ENCODE measurements at regions not wholly inside any gene's neighbourhood (a gene's known extent, or its start where the extent isn't known, plus 50 kb on each side); places are given as distances from the start of the nearest gene placed in this dataset.
"Not testable (repeated sequence)": the region's sequence is repeated elsewhere in the genome, so short reads cannot be mapped to it uniquely, and the experiment has no call there.

DNA sequence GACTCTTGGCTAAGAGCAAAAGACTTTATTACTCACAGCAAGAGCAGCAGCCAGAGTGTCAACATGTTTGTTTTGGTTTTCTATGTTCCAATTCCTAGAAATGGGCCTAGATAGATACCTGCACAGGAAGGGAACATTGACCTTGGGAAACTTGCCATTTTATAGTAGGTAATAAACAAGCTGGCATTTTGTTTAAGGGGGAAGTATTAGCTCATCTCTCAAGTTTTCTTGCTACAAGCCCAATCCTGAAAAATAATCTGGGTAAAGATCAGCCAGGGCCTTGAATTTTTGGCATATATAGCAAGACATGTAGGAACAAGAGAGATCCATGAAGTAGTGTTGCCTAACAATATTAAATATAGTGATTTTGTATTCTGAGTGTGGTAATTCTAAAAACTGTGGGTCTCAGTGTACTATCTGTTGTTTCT lies 51.4 kb upstream of the RGL1 start:
- DNase-seq (ENCODE audit: low read depth): no peak

DNA sequence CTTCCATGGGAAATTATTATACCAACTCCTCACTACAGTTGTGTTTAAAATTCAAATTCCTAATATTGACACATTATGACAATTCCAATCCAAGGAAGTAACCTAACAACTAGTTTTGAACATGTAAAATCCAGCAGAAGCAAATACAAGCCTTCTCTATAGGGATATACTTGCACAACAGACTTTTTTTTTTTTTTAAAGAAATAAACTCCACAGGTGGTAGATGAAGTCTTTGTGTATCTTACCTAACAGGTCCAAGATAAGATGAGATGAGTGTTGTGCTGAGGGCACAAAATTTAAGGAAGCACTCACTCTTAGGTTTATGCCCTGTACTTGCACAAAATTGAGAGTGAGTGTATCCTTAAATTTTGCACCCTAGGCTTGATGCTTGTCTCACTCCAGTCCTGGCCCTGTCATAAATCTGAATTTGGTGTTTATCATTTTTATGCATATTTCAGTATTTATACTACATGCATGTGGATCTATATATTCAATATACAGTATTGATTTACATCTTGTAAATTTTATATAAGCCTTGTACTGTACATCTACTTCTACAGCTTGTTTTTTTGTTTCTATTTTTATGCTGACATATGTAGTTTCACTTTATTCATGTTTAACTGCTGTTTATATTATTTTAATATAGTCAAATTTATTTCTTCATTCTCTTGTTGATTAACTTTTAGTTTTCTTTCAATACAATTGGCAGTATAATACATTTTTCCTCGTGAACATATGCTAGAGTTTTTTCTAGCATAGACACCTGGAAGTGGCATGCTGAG lies 60.6 kb upstream of the RGL1 start:
- DNase-seq (ENCODE audit: low read depth): no peak

DNA sequence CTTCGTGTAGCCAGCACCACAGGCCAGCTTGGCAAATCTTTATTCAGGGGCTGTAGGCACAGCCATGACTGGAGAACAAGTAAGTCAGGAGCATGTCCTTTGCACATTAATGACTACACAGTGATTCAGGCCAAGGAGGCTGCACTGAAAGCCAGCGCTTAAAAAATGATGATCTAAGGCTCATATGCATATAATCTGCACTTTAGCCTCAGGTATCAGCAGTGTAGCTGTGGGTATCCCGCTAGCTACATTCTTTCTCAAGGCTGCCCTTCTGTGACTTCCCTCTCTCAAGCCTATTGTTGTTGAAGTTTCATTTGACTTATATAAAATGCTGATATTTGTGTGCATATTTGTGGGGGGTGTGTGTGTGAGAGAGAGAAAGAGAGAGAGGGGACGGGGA lies 62.6 kb upstream of the RGL1 start:
- DNase-seq (ENCODE audit: low read depth): no peak

DNA sequence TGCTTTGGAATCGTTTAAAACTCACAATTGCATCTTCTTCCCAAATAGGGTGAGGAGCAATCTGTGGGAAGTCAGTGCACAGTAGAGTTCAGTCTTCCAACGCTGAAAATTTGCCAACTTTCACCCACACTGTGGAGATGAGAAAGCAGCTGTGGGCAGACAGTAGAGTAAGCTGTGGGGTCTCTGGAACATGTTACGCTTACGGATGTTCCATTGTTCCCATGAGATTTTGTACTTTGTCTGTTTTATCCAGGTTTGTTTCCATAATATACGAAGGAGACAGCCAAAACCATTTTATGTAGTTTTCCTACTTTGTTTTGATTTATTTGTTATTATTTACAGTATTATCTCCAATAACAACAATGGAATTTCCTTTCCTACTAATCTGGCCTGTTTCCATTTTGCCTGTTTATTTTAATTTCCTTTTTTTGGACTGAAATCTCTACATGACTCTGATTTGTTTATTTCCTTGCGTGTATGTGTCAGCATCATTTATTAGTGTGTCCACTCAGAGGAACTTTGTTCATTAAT lies 65.1 kb upstream of the RGL1 start:
- peak; percentile 27 for DNase-seq (ENCODE audit: low read depth)

DNA sequence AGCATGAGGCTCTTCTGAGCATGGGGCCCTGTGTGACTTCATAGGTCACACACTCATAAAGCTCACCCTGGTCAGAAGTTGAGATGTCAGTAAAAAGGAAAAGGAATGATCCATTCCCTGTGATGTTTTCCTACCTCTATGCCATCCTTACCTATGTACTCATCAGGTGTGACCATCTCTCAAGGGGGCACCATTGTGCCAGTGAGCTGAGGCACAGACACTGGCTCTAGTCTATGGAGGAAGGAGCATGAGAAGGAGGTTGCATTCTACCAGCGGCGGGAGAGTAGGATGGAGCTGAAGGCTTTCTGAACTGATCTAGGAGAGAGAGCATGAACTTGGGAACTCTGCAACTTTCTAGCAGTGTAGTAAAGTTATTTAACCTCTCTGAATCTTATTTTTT lies 65.8 kb upstream of the RGL1 start:
- DNase-seq (ENCODE audit: low read depth): no peak

DNA sequence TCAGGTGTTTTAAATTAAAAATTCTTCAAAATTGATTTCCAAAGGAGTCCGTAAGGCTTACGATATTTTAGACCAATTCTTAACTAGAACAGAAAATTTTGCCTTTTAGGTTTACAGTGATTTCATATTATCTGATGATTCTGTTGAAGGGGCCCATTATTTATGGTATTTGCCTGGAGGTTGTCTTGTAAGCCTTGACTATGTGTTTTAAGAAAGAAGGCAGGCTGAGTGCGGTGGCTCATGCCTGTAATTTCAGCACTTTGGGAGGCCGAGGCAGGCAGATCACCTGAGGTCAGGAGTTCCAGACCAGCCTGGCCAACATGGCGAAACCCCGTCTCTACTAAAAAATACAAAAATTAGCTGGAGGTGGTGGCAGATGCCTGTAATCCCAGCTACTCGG lies 67.0 kb upstream of the RGL1 start:
- DNase-seq (ENCODE audit: low read depth): not testable (repeated sequence)

DNA sequence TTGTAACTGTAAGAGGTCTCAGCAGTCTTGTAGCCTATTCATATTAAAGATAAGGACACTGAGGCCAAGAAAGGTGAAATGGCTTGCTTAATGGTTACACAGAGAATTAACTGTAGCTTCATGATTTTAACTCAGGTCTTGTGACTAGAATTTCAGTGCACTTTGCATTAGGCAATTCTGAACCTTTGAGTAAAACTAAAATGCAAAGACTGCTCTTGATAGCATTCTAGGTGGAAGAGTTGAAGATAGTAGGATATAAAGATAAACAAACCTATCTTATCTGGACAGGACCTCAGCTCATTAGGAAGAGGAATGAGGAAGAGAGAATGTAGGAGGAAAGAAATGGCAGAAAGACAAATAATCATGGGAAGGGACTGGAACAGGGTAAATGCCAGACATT lies 68.6 kb upstream of the RGL1 start:
- no peak for DNase-seq (ENCODE audit: low read depth)

DNA sequence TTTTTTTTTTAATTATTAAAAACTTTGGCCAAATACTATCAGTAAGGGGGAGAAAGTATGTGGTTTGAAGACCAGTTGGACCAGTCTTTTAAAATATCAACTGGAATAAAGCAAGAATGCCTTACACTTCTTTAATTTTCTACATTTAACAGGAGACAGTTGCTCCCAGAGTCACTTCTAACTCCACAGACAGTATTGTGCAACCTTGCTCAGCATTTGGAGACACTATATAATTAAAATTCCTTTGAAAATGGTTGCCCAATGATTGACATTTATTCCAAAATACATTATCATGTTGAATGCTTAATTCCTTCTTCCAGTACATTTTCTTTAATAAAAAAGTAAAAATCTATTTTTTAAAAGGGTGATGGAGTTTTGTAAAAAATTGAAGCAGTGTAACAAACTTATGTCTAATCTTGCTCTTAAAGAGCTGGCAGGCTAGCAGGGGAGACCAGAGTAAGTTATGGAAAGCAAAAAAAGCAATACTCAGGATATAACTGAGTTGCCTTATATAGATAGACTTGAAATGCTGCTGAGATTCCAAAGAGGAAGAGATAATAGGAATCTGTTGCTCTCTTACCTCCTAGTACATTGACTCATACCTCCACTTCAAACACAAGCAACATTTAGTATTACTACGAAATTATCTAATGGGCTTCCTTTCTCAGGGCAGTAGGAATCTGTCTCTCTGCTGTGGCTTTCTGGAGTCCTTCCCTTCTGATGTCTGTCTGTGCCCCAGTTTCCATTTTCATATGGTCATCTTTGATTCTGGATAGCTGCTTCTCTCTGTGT lies 69.7 kb upstream of the RGL1 start:
- DNase-seq (ENCODE audit: low read depth): no peak

DNA sequence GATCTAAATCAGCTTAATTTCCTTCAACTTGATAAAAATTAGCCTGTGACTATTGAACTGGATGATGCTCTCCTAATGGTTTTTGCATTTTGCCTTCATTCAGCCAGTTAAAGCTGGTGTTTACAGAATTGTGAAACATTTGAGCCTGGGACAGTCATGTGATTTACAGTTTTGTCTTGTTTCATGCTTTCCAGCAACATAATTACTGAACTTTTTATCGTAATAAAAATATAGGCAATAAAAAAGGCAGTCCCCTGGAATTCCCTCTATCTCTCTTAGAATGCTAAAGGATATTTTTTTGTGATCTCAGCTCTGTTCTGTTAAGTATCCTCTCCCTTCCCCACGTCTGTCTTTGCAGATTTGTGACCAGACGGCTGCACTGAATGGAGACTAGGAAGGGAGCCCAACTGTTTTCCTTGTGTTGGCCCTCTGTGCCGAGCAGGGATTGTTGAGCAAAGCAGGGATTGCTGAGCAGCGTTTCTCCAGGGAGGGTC lies 70.3 kb upstream of the RGL1 start:
- peak; percentile 26 for DNase-seq (ENCODE audit: low read depth)

DNA sequence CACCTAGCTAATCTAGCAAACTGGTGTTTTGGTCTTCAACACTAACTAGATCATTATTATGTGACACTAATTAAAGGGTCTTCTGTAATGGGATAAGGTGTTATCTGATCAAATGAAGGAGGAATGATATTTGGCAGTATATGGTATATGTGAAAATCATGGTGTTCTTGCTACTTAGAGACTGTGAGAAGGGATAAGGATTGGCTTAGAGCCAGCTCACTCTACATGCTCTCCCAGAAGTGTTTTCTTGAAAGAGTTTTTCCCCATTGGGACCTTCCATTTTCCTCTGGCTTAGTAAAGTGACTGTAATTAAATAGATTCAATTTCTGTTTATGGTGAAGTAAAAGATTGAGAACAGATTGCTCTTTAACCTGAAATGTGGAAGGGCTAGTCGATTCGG lies 71.2 kb upstream of the RGL1 start:
- DNase-seq (ENCODE audit: low read depth): no peak

DNA sequence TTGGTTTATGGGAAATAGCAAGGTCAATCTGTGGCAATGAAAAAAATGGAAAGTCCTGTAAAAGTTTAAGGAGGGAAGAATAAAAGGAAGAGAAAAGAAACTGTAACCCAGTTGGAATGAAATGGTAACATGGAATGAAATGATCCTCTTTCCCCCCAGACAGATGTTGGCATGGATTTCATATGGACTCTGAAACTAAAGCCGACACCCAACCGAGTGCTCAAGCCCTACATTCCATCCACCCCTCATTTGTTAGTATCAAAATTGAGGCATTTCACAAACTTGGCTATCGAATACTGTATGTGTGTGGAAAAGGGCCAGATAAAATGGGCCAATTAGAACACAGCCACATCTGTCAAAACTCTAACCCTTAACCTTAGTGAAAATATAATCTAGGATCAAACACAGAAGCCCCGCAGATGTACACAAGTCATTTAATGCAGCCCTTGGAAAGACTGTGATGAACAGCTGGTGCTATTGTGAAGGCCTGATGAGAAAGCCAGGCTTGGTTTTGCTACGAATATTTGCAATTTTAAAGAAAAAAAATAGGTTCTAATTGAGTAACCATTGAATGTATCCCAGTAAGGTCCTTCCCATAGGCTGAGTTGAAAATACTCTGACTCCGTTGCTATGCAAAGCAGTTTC lies 72.6 kb upstream of the RGL1 start:
- no peak for DNase-seq (ENCODE audit: low read depth)

DNA sequence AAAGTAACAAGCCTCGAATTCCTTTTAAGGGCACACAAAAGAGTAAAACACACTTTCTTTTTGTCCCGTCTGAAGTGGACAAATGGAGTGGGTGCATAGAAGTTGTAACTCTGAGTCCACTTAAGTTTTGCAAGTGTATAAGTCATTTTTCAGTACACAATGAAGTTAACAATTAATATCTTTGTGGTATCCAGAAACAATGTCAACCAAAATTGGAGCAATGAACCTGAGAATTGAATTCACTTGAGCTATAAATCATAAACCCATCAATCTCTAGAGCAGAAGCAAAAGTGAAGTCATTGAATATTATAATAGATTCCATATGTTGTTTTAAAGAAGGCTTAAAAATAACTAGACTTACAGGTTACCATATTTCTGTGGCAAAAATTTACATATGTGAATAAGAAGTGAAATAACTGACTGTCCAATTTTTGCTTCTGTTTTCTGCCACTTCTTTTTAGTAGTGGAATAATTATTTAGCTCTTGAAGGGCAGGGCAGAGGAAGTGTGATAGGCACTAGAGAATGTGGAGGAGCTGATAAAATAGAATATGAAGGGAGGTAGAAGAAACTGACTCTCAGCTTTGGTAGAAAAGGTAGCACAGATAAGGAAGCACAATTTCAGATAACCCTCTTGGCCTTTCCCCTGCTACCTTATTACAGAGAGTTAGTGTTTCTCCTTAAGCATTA lies 73.9 kb upstream of the RGL1 start:
- no peak for DNase-seq (ENCODE audit: low read depth)

DNA sequence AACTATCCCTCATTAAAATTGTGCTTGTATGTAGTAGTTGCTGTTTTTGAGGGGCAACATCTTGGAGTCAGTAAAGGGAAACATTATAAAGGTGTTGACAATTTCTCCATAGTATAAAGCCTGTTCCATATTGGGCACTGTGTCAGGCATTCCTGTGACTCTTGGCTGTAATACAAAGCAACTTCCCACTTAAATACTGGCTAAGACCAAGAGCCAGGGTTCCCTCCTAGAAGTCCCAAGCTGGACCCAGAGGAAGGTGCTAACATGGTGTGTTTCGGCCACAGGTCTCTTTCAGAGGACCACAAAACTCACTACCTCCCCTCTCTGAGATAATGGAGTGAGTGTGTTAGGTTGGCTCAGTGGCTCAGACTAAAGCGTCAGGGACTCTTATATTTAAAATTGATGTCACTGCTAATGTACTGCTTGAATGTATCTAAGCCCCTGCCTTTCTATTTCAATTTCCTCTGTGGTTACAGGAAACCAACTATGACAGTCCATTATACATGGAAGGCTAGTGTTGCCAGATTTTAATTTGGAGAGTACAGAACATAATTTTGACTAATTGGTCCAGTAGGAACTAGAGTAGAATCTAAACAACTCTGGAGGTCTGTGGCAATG lies 74.7 kb upstream of the RGL1 start:
- DNase-seq (ENCODE audit: low read depth): no peak

DNA sequence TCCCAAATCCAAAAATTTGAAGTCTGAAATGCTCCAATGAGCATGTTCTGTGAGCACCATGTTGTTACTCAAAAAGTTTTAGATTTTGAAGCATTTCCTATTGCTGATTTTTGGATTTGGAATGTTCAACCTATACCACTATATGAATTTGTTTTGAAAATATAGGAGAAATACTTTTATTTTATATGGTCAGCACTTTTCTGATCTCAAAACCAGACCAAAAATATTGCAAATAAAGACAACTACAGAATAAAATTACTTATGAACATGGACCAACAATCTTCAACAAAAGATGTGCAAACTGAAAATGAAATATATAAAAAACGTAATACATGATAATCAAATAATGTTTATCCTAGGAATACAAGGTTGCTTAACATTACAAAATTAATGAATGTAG lies 73.7 kb upstream of the APOBEC4 start:
- no peak for DNase-seq (ENCODE audit: low read depth)

DNA sequence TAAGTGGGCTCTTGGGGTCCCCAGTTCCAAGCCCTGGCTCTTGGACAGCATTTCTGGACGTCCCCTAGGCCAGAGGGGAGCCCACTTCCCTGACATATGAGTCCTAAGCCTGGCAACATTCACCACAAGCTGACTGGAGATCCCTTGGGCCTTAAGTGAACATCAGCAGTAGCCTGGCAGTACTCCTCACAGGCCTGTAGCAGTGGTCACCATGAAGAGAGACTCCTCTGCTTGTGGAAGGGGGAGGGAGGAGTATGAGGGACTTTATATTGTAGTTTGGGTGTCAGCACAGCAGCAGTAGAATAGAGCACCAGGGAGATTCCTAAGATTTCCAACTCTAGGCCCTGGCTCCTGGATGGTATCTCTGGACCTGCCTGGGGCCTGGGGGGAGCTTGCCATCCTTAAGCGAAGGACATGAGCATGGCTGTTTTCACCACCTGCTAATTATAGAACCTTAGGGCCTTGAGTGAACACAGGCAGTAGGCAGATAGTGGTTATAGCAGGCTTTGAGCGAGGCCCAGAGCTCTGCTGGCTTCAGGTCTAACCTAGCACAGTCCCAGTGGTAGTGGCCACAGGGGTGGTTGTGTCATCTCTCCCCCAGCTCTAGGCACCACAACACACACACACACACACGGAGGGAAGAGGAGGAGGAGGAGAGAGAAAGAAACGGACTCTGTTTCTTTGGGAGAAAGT lies 71.4 kb upstream of the APOBEC4 start:
- no peak for DNase-seq (ENCODE audit: low read depth)

DNA sequence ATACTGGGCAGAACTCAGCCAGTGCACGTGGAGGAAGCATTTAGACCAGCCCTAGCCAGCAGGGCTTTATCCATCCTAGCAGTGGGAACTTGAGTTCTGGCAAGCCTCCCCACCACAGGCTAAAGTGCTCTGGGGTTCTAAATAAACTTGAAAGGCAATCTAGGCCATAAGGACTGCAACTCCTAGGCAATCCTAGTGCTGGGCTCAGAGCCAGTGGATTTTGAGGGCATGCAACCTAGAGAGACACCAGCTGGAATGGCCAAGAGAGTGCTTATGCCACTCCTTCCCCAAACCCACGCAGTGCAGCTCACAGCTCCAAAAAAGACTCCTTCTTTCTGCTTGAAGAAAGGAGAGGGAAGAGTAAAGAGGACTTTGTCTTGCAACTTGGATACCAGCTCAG lies 70.5 kb upstream of the APOBEC4 start:
- peak; percentile 44 for DNase-seq (ENCODE audit: low read depth)

DNA sequence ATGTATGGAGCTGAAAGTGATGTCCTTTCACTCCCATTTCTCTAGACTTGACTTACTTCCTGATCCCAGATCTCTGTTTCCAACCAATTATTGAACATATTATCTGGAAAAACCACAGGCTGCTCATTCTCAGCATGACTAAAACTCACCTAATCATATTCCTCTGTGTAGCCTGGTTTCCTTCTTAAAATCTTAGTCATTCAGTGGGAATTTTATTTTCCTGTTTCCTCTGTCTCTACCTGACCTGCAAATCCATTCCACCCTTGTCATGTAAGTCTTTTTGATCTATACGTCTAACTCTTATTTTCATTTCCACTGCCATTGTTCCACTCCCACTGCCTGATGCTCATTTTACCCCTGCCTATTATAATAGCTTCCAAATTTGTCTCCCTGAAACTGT lies 67.9 kb upstream of the APOBEC4 start:
- no peak for DNase-seq (ENCODE audit: low read depth)

DNA sequence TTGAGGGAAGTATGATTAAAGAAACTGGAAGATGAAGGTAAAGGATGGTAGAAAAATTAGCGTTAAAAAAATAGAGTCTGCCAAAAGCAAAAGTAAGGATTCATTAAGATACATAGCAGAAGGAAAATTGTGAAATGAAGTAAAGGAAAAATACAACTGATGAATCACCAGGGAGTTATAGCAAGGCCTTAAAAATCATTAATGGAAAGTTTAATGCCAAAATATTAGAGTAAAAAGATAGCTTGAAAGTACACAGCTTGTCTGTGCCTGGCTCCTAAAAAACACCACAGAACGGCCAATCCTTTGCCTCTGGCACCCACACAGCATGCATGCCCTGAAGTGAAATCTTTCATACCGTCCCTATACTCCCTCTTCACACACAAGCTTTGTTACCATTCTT lies 66.9 kb upstream of the APOBEC4 start:
- no peak for DNase-seq (ENCODE audit: low read depth)

DNA sequence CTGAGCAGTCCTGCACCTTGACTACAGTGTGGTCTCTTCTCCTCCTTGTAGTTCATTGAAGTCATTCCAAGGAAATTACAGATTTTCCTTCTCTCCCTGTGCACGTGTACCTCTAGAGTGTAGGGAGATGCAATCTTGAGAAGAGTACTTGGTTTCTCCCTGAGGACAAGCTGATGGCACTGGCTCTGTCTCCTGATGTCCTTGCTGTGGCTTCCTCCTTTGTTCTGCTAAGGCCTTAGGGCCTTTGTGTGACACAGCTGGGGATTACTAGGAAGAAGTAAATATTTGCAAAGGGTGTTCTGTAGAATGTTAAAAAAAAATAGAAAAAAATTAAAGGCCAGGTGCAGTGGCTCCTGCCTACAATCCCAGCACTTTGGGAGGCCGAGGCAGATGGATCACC lies 66.2 kb upstream of the APOBEC4 start:
- DNase-seq (ENCODE audit: low read depth): no peak

DNA sequence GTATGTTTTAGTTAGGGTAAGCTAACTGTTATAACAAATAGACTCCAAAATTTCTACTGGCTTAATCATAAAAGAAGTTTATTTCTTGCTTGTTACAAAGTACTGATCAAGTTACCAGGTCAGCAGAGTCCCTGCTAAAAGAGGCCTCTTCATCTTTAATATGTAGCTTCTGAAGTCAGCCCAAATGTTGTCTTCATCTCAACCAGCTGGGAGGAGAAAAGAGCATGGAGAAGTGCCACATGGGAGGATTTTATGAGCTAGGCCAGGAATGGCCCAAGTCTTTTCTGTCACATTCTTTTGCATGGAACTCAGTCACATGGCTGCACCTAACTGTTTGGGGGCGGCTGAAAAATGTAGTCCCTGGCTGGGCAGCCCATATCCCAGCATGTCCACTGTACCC lies 63.2 kb upstream of the APOBEC4 start:
- DNase-seq (ENCODE audit: low read depth): no peak
